Keratinocyte (primary cell): ENCODE measurements at regions not wholly inside any gene's neighbourhood (a gene's known extent, or its start where the extent isn't known, plus 50 kb on each side); places are given as distances from the start of the nearest gene placed in this dataset.

Source experiments
- DNase-seq: peaks from one replicate; pipeline ENCODE4 v3.0.0-alpha.2; 2011; ENCODE audit warnings: low read depth, missing footprints, low spot score
- FAIRE-seq: peaks from 2 replicates; lab custom pipeline; 2011; peaks lifted over from hg19 to GRCh38; lab: Jason Lieb, UNC
- H2AFZ ChIP-seq: 2 replicates; pipeline ENCODE4 v1.6.0; 2012; ENCODE audit warnings: low read length, control low read depth, inconsistent platforms; ENCODE audit not compliant: control insufficient read depth
- H3K27ac ChIP-seq: 2 replicates; pipeline ENCODE4 v1.5.1; 2011; ENCODE audit warnings: low read length; ENCODE audit not compliant: control insufficient read depth, insufficient read depth
- H3K27me3 ChIP-seq: 3 replicates; pipeline ENCODE4 v1.6.0; 2011; ENCODE audit warnings: low read length; ENCODE audit not compliant: control insufficient read depth, insufficient read depth; ENCODE audit errors: extremely low read depth
- H3K36me3 ChIP-seq, 2 experiments: 2 replicates in 1 of 2; 3 replicates in 1 of 2; pipeline ENCODE4 v1.5.1; 2011; ENCODE audit warnings: low read length in 2 of 2, mild to moderate bottlenecking in 1 of 2; ENCODE audit not compliant: control insufficient read depth in 2 of 2, insufficient read depth in 2 of 2; ENCODE audit errors: extremely low read depth in 1 of 2
- H3K4me1 ChIP-seq: 3 replicates; pipeline ENCODE4 v1.5.1; 2011; ENCODE audit warnings: low read length; ENCODE audit not compliant: control insufficient read depth, insufficient read depth; ENCODE audit errors: extremely low read depth
- H3K4me2 ChIP-seq: 3 replicates; pipeline ENCODE4 v1.6.0; 2011; ENCODE audit warnings: low read depth, low read length; ENCODE audit not compliant: control insufficient read depth, insufficient read depth; ENCODE audit errors: extremely low read depth
- H3K4me3 ChIP-seq, 3 experiments: fragments of 200-600 bp in 1 of 3; sonication (generic) in 1 of 3; 2 replicates in 2 of 3; 3 replicates in 1 of 3; pipeline ENCODE4 v1.5.1; 2011 to 2016; ENCODE audit warnings: low read length in 3 of 3, mild to moderate bottlenecking in 3 of 3, control low read depth in 2 of 3, inconsistent platforms in 1 of 3, low read depth in 1 of 3, mixed read lengths in 1 of 3, mixed run types in 1 of 3, moderate library complexity in 1 of 3; ENCODE audit not compliant: control insufficient read depth in 2 of 3, insufficient read depth in 2 of 3; ENCODE audit errors: extremely low read depth in 1 of 3
- H3K79me2 ChIP-seq: 2 replicates; pipeline ENCODE4 v1.6.0; 2012; ENCODE audit warnings: low read length; ENCODE audit not compliant: control insufficient read depth, insufficient read depth
- H3K9ac ChIP-seq: 3 replicates; pipeline ENCODE4 v1.6.0; 2011; ENCODE audit warnings: low read length; ENCODE audit not compliant: control insufficient read depth, insufficient read depth; ENCODE audit errors: extremely low read depth
- H3K9me1 ChIP-seq: 3 replicates; pipeline ENCODE4 v1.6.0; 2011; ENCODE audit warnings: low read length; ENCODE audit not compliant: control insufficient read depth, insufficient read depth; ENCODE audit errors: extremely low read depth
- H3K9me3 ChIP-seq: 2 replicates; pipeline ENCODE4 v1.5.1; 2012; ENCODE audit warnings: low read depth, low read length; ENCODE audit not compliant: control insufficient read depth
- H4K20me1 ChIP-seq: 3 replicates; pipeline ENCODE4 v1.6.0; 2011; ENCODE audit warnings: low read length; ENCODE audit not compliant: control insufficient read depth, insufficient read depth; ENCODE audit errors: extremely low read depth
- CTCF ChIP-seq, 3 experiments: IDR thresholded peaks in 1 of 3; conservative IDR thresholded peaks in 1 of 3; optimal IDR thresholded peaks in 1 of 3; 2 replicates in 2 of 3; 3 replicates in 1 of 3; pipeline versions ENCODE3 to v1.5.1; 2011; ENCODE audit warnings: low read length in 3 of 3, mild to moderate bottlenecking in 3 of 3, moderate library complexity in 2 of 3, control low read depth in 1 of 3, inconsistent platforms in 1 of 3; ENCODE audit not compliant: insufficient read depth in 2 of 3; ENCODE audit errors: extremely low read depth in 1 of 3
- EZH2 ChIP-seq: IDR thresholded peaks from one replicate; pipeline ENCODE4 v1.6.1; 2012; ENCODE audit warnings: inconsistent platforms, mild to moderate bottlenecking, low read length, moderate library complexity
- dilution Hi-C: fragments of 300-500 bp; cut with MboI; formaldehyde crosslinking; loops from one replicate; pipeline ENCODE4 v1.7.0; 2020; ENCODE audit warnings: low sequenced_read_pairs; ENCODE audit not compliant: extremely low pct_ligation_motif_present

- TF ChIP-seq CTCF (optimal IDR thresholded peaks at IDR 0.05 in 1 of 3, IDR thresholded peaks at IDR 0.05 in 1 of 3, conservative IDR thresholded peaks at IDR 0.05 in 1 of 3; ENCODE audit: extremely low read depth in 1 of 3, insufficient read depth in 2 of 3, low read length in 3 of 3): no peak
- TF ChIP-seq EZH2: no peak
- no peak overlapping the region for H3K9ac ChIP-seq
- no peaks in the 10 kb centered on the region for H3K9me1 ChIP-seq
- FAIRE-seq: no peak
- no peaks in the 10 kb centered on the region for H4K20me1 ChIP-seq
- H3K9me3 ChIP-seq: no peaks in the 10 kb centered on the region
- no peak for DNase-seq
- H3K4me3 ChIP-seq: no peak overlapping the region
- H3K36me3 ChIP-seq: no peaks in the 10 kb centered on the region
- no peak overlapping the region for H3K4me2 ChIP-seq
- dilution Hi-C loops: no loop called here
- H3K27me3 ChIP-seq: no peaks in the 10 kb centered on the region
- H3K27ac ChIP-seq: no peak overlapping the region
- H3K79me2 ChIP-seq: no peaks in the 10 kb centered on the region
- H2AFZ ChIP-seq: no peak overlapping the region
- H3K4me1 ChIP-seq: no peaks in the 10 kb centered on the region
Measured at GRCh38 chr14:42293180-42293579, 686.5 kb downstream of the LRFN5 start.

GRCh38 chr14:42277840-42278239 is 671.2 kb downstream of the LRFN5 start:
- DNase-seq: no peak
- H3K9me3 ChIP-seq: no peaks in the 10 kb centered on the region
- no peaks in the 10 kb centered on the region for H3K79me2 ChIP-seq
- no peaks in the 10 kb centered on the region for H3K9me1 ChIP-seq
- dilution Hi-C loops: no loop called here
- no peak overlapping the region for H3K9ac ChIP-seq
- H3K4me1 ChIP-seq: no peaks in the 10 kb centered on the region
- no peaks in the 10 kb centered on the region for H3K36me3 ChIP-seq
- H4K20me1 ChIP-seq: no peaks in the 10 kb centered on the region
- no peak overlapping the region for H3K4me3 ChIP-seq
- TF ChIP-seq CTCF (optimal IDR thresholded peaks at IDR 0.05 in 1 of 3, IDR thresholded peaks at IDR 0.05 in 1 of 3, conservative IDR thresholded peaks at IDR 0.05 in 1 of 3; ENCODE audit: extremely low read depth in 1 of 3, insufficient read depth in 2 of 3, low read length in 3 of 3) (no peak), EZH2 (no peak)
- H2AFZ ChIP-seq: no peak overlapping the region
- no peak for FAIRE-seq
- H3K4me2 ChIP-seq: no peak overlapping the region
- no peak overlapping the region for H3K27ac ChIP-seq
- no peaks in the 10 kb centered on the region for H3K27me3 ChIP-seq
